HepG2 (cell line): ENCODE measurements at regions not wholly inside any gene's neighbourhood (a gene's known extent, or its start where the extent isn't known, plus 50 kb on each side); places are given as distances from the start of the nearest gene placed in this dataset.

ENCODE experiments used
- ATAC-seq: fragments of 200-7000 bp; cut with Tn5 transposase; 3 replicates; pipeline ENCODE4 v1.9.1; 2020; ENCODE audit warnings: mild to moderate bottlenecking, moderate library complexity
- BruUV-seq: library from RNA; stranded (reverse); fragments of 400-500 nt; replicated peaks from 2 replicates; lab custom pipeline; 2021; lab: Mats Ljungman, UMichigan
- CTCF ChIA-PET: fragments of 300-600 bp; formaldehyde crosslinking; extraction: SDS; loops from one replicate; lab custom pipeline; 2021; ENCODE audit warnings: low total read pairs, inconsistent platforms, low intra/inter-chr PET ratio; lab: Yijun Ruan, JAX
- POLR2A ChIA-PET: fragments of 350-600 bp; sonication (Branson Sonifier 250); formaldehyde crosslinking; loops from one replicate; lab custom pipeline; 2020; ENCODE audit warnings: antibody characterized with exemption, inconsistent platforms; lab: Yijun Ruan, JAX
- DNase-seq: peaks from one replicate; pipeline ENCODE4 v3.0.0-alpha.2; 2015; ENCODE audit warnings: low spot score
- FAIRE-seq: peaks from 3 replicates; lab custom pipeline; 2011; peaks lifted over from hg19 to GRCh38; lab: Jason Lieb, UNC
- H2AFZ ChIP-seq: one replicate; pipeline ENCODE4 v1.6.1; 2011; ENCODE audit warnings: low read length, inconsistent platforms
- H3K27ac ChIP-seq: fragments of 300-600 bp; 3 replicates; pipeline ENCODE4 v1.8.0; 2011; ENCODE audit warnings: mixed run types, mild to moderate bottlenecking, mixed read lengths, low read length, inconsistent platforms; ENCODE audit not compliant: insufficient read depth; ENCODE audit errors: extremely low read length
- H3K27me3 ChIP-seq, 2 experiments: fragments of 200-600 bp in 1 of 2; 2 replicates in 1 of 2; 3 replicates in 1 of 2; pipeline versions ENCODE4 v1.6.0 to v1.8.0; 2011; ENCODE audit warnings: low read length in 2 of 2, mild to moderate bottlenecking in 2 of 2, moderate library complexity in 2 of 2, inconsistent platforms in 1 of 2; ENCODE audit not compliant: insufficient read depth in 2 of 2, control insufficient read depth in 1 of 2
- H3K36me3 ChIP-seq, 2 experiments: fragments of 200-600 bp in 1 of 2; replicated peaks in 1 of 2; 2 replicates in 1 of 2; 3 replicates in 1 of 2; pipeline versions ENCODE4 v1.5.1 to v1.8.0; 2011; ENCODE audit warnings: low read length in 2 of 2, inconsistent platforms in 1 of 2; ENCODE audit not compliant: insufficient read depth in 2 of 2, control insufficient read depth in 1 of 2
- H3K4me1 ChIP-seq: 2 replicates; pipeline ENCODE4 v1.5.1; 2012; ENCODE audit warnings: low read length, inconsistent platforms; ENCODE audit not compliant: insufficient read depth
- H3K4me2 ChIP-seq: 2 replicates; pipeline ENCODE4 v1.6.0; 2011; ENCODE audit warnings: low read depth, low read length, inconsistent platforms
- H3K4me3 ChIP-seq, 3 experiments: fragments of 200-600 bp in 1 of 3; sonication (generic), shearing (Covaris generic) in 1 of 3; replicated peaks in 1 of 3; 2 replicates each; pipeline ENCODE4 v1.5.1; 2011 to 2016; ENCODE audit warnings: low read length in 3 of 3, inconsistent platforms in 2 of 3, low read depth in 2 of 3, mild to moderate bottlenecking in 2 of 3, control low read depth in 1 of 3, mixed read lengths in 1 of 3; ENCODE audit not compliant: insufficient read depth in 1 of 3
- H3K79me2 ChIP-seq: one replicate; pipeline ENCODE4 v1.6.1; 2011; ENCODE audit warnings: low read length, inconsistent platforms; ENCODE audit not compliant: insufficient read depth
- H3K9ac ChIP-seq: 2 replicates; pipeline ENCODE4 v1.6.0; 2011; ENCODE audit warnings: mild to moderate bottlenecking, low read depth, low read length, inconsistent platforms; ENCODE audit not compliant: insufficient read depth
- H3K9me3 ChIP-seq: 2 replicates; pipeline ENCODE4 v1.5.1; 2012; ENCODE audit warnings: mild to moderate bottlenecking, low read length
- H4K20me1 ChIP-seq: 2 replicates; pipeline ENCODE4 v1.6.0; 2011; ENCODE audit warnings: inconsistent platforms, mild to moderate bottlenecking, low read length, moderate library complexity; ENCODE audit not compliant: insufficient read depth
- DNMT1 ChIP-seq: sonication (generic); formaldehyde crosslinking; IDR thresholded peaks from 2 replicates; pipeline ENCODE4 v1.5.1; 2020; ENCODE audit warnings: mild to moderate bottlenecking, missing genetic modification reagents
- EP300 ChIP-seq, 3 experiments: sonication (generic) in 1 of 3; formaldehyde crosslinking in 1 of 3; IDR thresholded peaks; 2 replicates each; pipeline versions ENCODE4 v1.5.1 to v1.6.1; 2011 to 2020; ENCODE audit warnings: low read depth in 2 of 3, low read length in 2 of 3, borderline replicate concordance in 1 of 3, improper control_type of control experiment in 1 of 3, mild to moderate bottlenecking in 1 of 3, missing genetic modification reagents in 1 of 3, moderate library complexity in 1 of 3
- KDM5B ChIP-seq: sonication (generic); formaldehyde crosslinking; IDR thresholded peaks from 2 replicates; pipeline ENCODE4 v1.4.0; 2020; ENCODE audit warnings: missing genetic modification reagents, mild to moderate bottlenecking, borderline replicate concordance
- NCOA5 ChIP-seq: sonication (generic); formaldehyde crosslinking; IDR thresholded peaks from 2 replicates; pipeline ENCODE4 v1.4.0; 2020; ENCODE audit warnings: missing genetic modification reagents
- ZMAT3 ChIP-seq: sonication (generic); formaldehyde crosslinking; conservative IDR thresholded peaks from 2 replicates; pipeline ENCODE4 v1.7.0; 2021; ENCODE audit warnings: missing genetic modification reagents
- ZNF761 ChIP-seq: sonication (generic); formaldehyde crosslinking; conservative IDR thresholded peaks from 2 replicates; pipeline ENCODE4 v1.4.0; 2020; ENCODE audit warnings: mild to moderate bottlenecking, missing genetic modification reagents
- ZNF850 ChIP-seq: sonication (generic); formaldehyde crosslinking; conservative IDR thresholded peaks from 2 replicates; pipeline ENCODE4 v1.9.0; 2021; ENCODE audit warnings: mild to moderate bottlenecking, missing genetic modification reagents
- WGBS: methylation state at CpG from one replicate; pipeline ENCODE4 v1.1.6; 2017; ENCODE audit warnings: low lambda C conversion rate; 5-methylcytosine and 5-hydroxymethylcytosine counted together
- in situ Hi-C: cut with HindIII; loops from 2 replicates; pipeline ENCODE4 v1.10.0; 2017; ENCODE audit warnings: low pct_unique_long_range_greater_than_20kb; ENCODE audit not compliant: extremely low pct_ligation_motif_present
- intact Hi-C: fragments of 100-400 bp; cut with micrococcal nuclease; formaldehyde crosslinking; loops from one replicate; pipeline ENCODE4 v1.10.0; 2022; ENCODE audit not compliant: unreplicated experiment
- TF ChIP-seq, protein P1 (sequence below): sonication (generic); formaldehyde crosslinking; IDR thresholded peaks from 2 replicates; pipeline ENCODE4 v1.8.0; 2022; ENCODE audit warnings: mild to moderate bottlenecking, missing genetic modification reagents, moderate library complexity
- TF ChIP-seq, protein P2 (sequence below): sonication (generic); formaldehyde crosslinking; IDR thresholded peaks from 2 replicates; pipeline ENCODE4 v1.4.0; 2020; ENCODE audit warnings: mild to moderate bottlenecking, missing genetic modification reagents

DNA sequence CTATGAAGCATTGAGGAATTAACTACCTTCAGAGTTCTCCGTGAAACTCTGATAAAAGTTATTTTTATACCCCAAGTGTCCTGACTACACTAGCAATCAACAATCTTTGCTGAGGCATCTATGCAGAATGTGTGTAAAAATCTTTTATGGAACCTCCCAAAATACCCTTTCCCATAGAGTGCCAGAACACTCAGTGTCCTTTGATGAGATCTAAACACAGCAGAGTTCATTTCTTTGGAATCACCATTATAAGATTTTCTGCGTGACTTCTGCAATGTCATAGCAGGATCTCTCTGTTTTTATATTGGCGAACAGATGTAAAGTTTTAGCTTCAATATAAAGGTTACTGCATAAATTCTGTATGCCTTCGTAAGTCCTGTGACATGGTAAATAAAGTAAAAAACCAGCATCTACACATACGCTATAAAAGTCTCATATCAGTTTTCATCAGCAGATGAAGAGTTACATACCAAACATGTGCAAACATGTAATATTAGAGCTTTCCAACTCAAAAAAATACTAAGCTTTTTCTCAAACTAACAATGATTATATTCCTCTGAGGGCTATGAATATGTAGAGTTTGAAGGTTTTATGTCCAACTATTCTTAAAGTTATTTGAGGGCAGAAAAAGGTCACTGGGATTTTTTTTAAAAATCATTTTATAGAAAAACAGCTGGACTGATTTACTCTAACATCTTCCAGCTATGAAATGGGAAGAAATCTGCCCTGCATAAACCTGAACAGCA is 67.2 kb downstream of the SKIDA1 start:
- Histone ChIP-seq H3K9ac (no peak overlapping the region), H4K20me1 (no peaks in the 10 kb centered on the region), H3K9me3 (no peaks in the 10 kb centered on the region), H3K27me3 (peaks cover 0 to 11% of the 10 kb centered on the region in 2 experiments; a peak in 3 of 5 replicates), H3K4me2 (no peak overlapping the region), H3K4me3 (no peak overlapping the region), H3K36me3 (no peaks in the 10 kb centered on the region), H2AFZ (no peak overlapping the region), H3K79me2 (no peaks in the 10 kb centered on the region), H3K4me1 (no peaks in the 10 kb centered on the region), H3K27ac (no peak overlapping the region)
- intact Hi-C loops (no loop called here), in situ Hi-C loops (no loop called here)
- ATAC-seq = no peak
- no TSS peak for BruUV-seq
- FAIRE-seq = no peak
- no peak for DNase-seq
- TF ChIP-seq NCOA5 (no peak), KDM5B (CRISPR knock-in tag) (no peak), EP300 (IDR thresholded peaks at IDR 0.05; ENCODE audit: low read depth in 2 of 2, low read length in 2 of 2) (no peak), EP300 (CRISPR knock-in tag; IDR thresholded peaks at IDR 0.05; ENCODE audit: borderline replicate concordance) (no peak), DNMT1 (no peak), ZMAT3 (CRISPR knock-in tag) (no peak), ZNF850 (no peak), ZNF761 (CRISPR knock-in tag) (no peak)
- TF ChIP-seq, protein P1, sequence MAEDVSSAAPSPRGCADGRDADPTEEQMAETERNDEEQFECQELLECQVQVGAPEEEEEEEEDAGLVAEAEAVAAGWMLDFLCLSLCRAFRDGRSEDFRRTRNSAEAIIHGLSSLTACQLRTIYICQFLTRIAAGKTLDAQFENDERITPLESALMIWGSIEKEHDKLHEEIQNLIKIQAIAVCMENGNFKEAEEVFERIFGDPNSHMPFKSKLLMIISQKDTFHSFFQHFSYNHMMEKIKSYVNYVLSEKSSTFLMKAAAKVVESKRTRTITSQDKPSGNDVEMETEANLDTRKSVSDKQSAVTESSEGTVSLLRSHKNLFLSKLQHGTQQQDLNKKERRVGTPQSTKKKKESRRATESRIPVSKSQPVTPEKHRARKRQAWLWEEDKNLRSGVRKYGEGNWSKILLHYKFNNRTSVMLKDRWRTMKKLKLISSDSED = no peak
- TF ChIP-seq, protein P2, sequence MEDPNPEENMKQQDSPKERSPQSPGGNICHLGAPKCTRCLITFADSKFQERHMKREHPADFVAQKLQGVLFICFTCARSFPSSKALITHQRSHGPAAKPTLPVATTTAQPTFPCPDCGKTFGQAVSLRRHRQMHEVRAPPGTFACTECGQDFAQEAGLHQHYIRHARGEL (CRISPR knock-in tag) = no peak
- POLR2A ChIA-PET = no interaction called here
- WGBS = 59% methylated on average over 5 of the region's 5 CpGs
- CTCF ChIA-PET = no interaction called here
